PC-9 (cell line): ENCODE measurements at regions not wholly inside any gene's neighbourhood (a gene's known extent, or its start where the extent isn't known, plus 50 kb on each side); places are given as distances from the start of the nearest gene placed in this dataset.

ENCODE experiments used
- EZH2 ChIP-seq: fragments of 200-600 bp; sonication (generic); IDR thresholded peaks from 2 replicates; pipeline ENCODE4 v1.8.0; 2017; ENCODE audit warnings: antibody characterized with exemption, low read depth
- TF ChIP-seq, protein P1 (sequence below): fragments of 200-600 bp; sonication (generic); conservative IDR thresholded peaks from 2 replicates; pipeline ENCODE4 v1.6.1; 2017; ENCODE audit warnings: mixed run types, antibody characterized with exemption, mild to moderate bottlenecking, moderate library complexity

- TF ChIP-seq, protein P1, sequence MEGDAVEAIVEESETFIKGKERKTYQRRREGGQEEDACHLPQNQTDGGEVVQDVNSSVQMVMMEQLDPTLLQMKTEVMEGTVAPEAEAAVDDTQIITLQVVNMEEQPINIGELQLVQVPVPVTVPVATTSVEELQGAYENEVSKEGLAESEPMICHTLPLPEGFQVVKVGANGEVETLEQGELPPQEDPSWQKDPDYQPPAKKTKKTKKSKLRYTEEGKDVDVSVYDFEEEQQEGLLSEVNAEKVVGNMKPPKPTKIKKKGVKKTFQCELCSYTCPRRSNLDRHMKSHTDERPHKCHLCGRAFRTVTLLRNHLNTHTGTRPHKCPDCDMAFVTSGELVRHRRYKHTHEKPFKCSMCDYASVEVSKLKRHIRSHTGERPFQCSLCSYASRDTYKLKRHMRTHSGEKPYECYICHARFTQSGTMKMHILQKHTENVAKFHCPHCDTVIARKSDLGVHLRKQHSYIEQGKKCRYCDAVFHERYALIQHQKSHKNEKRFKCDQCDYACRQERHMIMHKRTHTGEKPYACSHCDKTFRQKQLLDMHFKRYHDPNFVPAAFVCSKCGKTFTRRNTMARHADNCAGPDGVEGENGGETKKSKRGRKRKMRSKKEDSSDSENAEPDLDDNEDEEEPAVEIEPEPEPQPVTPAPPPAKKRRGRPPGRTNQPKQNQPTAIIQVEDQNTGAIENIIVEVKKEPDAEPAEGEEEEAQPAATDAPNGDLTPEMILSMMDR: no peak
- TF ChIP-seq EZH2: no peak
Observed at GRCh38 chr2:7530001-7530400, 612.8 kb downstream of the RNF144A start.
